ENCODE measurements at regions not wholly inside any gene's neighbourhood (a gene's known extent, or its start where the extent isn't known, plus 50 kb on each side); places are given as distances from the start of the nearest gene placed in this dataset.

DNA sequence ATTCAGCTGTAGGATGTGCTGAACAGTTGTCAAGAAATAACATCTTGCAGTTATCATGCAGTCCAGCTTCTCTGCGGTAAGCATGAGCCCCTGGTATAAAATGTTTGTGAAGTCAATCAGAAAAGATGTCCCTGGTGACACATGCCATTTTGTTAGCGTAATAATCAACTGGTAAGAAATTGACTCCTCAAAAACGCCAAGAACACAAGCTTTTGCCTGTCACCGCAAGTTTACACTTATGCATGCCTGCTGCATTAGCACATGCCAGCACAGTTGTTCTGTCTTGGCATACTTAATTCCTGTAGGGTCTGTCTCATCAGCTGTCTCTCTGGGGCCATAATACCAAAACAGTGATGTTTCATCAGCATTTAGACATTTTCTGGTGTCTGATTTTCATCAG lies 524.8 kb upstream of the DSEL start:
- intact Hi-C loops (cut with DNase I; ENCODE audit: low total_unique reads), result no loop called here
- no peaks in the 10 kb centered on the region for H3K27me3 ChIP-seq
- H3K36me3 ChIP-seq, result no peaks in the 10 kb centered on the region
- no peak overlapping the region for H3K4me3 ChIP-seq
- TF ChIP-seq, protein P1, sequence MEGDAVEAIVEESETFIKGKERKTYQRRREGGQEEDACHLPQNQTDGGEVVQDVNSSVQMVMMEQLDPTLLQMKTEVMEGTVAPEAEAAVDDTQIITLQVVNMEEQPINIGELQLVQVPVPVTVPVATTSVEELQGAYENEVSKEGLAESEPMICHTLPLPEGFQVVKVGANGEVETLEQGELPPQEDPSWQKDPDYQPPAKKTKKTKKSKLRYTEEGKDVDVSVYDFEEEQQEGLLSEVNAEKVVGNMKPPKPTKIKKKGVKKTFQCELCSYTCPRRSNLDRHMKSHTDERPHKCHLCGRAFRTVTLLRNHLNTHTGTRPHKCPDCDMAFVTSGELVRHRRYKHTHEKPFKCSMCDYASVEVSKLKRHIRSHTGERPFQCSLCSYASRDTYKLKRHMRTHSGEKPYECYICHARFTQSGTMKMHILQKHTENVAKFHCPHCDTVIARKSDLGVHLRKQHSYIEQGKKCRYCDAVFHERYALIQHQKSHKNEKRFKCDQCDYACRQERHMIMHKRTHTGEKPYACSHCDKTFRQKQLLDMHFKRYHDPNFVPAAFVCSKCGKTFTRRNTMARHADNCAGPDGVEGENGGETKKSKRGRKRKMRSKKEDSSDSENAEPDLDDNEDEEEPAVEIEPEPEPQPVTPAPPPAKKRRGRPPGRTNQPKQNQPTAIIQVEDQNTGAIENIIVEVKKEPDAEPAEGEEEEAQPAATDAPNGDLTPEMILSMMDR (IDR thresholded peaks at IDR 0.05), result no peak
- H3K27ac ChIP-seq, result no peak overlapping the region
- no peaks in the 10 kb centered on the region for H3K9me3 ChIP-seq
- H3K4me1 ChIP-seq, result no peaks in the 10 kb centered on the region
- no peak for DNase-seq

DNA sequence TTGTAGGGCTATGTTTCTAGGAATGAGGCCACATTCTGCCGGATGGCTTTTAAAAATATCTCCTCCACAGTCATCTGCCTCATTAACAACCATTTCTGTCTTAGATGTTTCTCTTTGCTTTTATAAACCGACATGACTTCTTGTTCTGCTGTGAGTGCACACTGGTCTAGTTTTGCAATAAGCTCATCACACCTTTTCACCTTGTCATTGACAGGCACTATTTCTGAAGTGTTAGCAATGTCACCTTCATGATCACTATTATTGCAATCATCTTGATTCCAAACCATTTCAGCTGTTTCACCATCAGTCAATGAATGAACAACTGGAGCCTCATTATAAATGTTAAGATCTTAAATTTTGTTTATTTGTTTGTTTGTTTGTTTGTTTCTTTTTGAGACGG lies 523.7 kb upstream of the DSEL start:
- TF ChIP-seq, protein P1 (IDR thresholded peaks at IDR 0.05), result no peak
- Histone ChIP-seq H3K36me3 (no peaks in the 10 kb centered on the region), H3K4me3 (no peak overlapping the region), H3K27me3 (no peaks in the 10 kb centered on the region), H3K4me1 (no peaks in the 10 kb centered on the region), H3K9me3 (no peaks in the 10 kb centered on the region), H3K27ac (no peak overlapping the region)
- intact Hi-C loops (cut with DNase I; ENCODE audit: low total_unique reads), result no loop called here
- DNase-seq, result no peak

DNA sequence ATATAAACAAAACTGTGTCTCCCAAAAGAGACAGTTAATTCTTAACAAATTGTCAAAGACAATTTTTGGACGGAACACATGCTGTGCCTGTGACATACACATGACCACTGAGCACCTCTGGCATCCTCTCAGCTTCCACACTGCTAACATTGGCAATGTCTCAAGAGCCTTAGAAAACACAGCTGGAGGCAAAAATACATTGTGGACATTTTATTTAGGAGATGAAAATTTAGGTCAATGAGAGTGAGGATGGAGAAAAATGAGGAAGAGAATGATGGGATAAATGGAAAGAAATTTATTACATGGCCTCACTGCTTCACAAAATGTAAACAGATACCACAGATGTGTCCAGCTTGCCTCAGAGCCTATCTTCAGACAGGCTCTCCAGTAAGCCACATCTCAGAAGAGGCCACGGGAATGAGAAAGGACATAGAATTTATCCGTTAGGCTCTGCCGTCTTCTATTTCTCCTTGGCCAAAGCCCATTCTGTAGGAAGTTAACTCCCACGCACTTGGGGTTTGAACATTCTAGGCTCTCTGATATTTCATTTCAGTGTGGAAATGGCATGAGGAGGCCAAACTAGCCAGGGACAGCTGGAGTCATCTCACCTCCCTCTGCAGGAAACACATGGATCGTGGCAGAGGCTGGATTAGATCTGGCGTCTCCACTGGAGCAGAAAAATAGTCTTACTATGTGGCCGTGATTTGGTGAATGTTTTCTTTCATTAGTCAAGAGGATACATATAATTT lies 519.4 kb upstream of the DSEL start:
- Histone ChIP-seq H3K36me3 (no peaks in the 10 kb centered on the region), H3K27me3 (no peaks in the 10 kb centered on the region), H3K27ac (no peak overlapping the region), H3K4me3 (no peak overlapping the region), H3K9me3 (no peaks in the 10 kb centered on the region), H3K4me1 (peaks cover 0 to 12% (median 0%) of the 10 kb centered on the region in 4 donors)
- TF ChIP-seq, protein P1 (IDR thresholded peaks at IDR 0.05), result no peak
- no peak for DNase-seq
- intact Hi-C loops (cut with DNase I; ENCODE audit: low total_unique reads), result no loop called here

DNA sequence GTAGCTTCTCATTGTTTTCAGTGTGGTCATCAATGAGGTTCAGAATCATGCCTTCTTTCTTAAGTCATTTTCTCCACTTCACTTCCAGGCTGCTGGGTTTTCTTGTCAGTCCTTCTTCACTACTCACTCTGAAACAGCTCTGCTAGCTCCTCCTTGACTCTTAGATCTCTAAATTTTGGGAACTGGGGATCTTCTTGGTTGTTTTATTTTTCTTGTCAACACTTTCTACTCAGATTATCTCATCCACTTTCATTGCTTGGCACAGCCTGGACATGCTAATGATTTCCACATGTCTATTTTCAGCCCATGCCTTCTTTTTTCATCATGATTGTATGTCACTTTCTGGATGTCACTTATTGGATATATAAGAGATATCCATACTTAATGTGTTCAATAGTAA lies 517.8 kb upstream of the DSEL start:
- no peaks in the 10 kb centered on the region for H3K27me3 ChIP-seq
- H3K36me3 ChIP-seq, result no peaks in the 10 kb centered on the region
- TF ChIP-seq, protein P1 (IDR thresholded peaks at IDR 0.05), result no peak
- no peaks in the 10 kb centered on the region for H3K9me3 ChIP-seq
- no peak overlapping the region for H3K27ac ChIP-seq
- no peak for DNase-seq
- H3K4me1 ChIP-seq, result peaks cover 0 to 12% (median 0%) of the 10 kb centered on the region in 4 donors
- intact Hi-C loops (cut with DNase I; ENCODE audit: low total_unique reads), result no loop called here
- H3K4me3 ChIP-seq, result no peak overlapping the region

DNA sequence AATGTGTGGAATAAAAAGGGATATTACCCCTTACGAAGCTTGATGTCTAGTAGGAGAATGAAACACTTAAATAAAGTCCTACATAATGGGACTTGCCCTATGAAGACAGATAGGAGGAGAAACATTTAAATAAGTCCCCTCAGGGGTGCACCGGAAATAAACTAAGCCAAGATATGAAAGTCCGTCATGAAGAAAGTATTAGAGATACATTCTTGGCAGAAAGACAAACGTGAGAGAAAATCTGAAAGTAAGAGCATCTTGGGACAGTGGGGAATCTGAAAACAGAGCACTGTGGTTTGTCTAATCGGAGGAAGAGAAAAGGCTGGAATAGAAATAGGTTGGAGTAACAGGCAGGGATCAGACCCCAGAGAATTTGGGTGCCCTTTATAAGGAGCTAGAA lies 516.9 kb upstream of the DSEL start:
- Histone ChIP-seq H3K27me3 (no peaks in the 10 kb centered on the region), H3K4me3 (no peak overlapping the region), H3K9me3 (no peaks in the 10 kb centered on the region), H3K4me1 (peaks cover 0 to 12% (median 0%) of the 10 kb centered on the region in 4 donors), H3K36me3 (no peaks in the 10 kb centered on the region), H3K27ac (no peak overlapping the region)
- TF ChIP-seq, protein P1 (IDR thresholded peaks at IDR 0.05), result no peak
- DNase-seq, result no peak
- intact Hi-C loops (cut with DNase I; ENCODE audit: low total_unique reads), result no loop called here
